NCI-H345 treated with DMSO at 0.1 percent for 48 hours (cell line): ENCODE measurements at regions not wholly inside any gene's neighbourhood (a gene's known extent, or its start where the extent isn't known, plus 50 kb on each side); places are given as distances from the start of the nearest gene placed in this dataset.
"Not testable (repeated sequence)": the region's sequence is repeated elsewhere in the genome, so short reads cannot be mapped to it uniquely, and the experiment has no call there.

Source experiments
- DNase-seq: peaks from one replicate; lab custom pipeline; 2025; ENCODE audit not compliant: unreplicated experiment; lab: John Stamatoyannopoulos, UW

GRCh38 chr12:8282181-8282580 is 54.8 kb upstream of the FAM90A1 start:
- not testable (repeated sequence) for DNase-seq

DNA sequence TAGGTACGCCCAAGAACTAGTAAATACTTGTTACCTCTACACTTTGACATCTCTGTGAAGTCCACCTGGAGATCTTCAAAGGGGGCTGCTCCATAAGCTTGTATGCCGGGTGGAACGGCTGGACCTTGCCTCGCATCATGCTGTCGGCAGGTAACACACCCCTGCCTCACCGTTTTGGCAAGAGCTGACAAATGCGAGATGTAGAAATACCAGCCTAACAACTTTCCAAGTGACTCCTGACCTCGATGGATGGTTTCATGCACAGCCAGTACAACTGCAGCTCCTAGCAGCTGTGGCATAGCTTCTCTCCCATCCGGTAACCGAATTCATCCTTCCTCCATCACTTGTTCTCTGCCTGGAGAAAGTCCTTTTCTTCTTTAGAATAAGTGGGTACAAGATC is 58.3 kb upstream of the FAM90A1 start:
- not testable (repeated sequence) for DNase-seq

DNA sequence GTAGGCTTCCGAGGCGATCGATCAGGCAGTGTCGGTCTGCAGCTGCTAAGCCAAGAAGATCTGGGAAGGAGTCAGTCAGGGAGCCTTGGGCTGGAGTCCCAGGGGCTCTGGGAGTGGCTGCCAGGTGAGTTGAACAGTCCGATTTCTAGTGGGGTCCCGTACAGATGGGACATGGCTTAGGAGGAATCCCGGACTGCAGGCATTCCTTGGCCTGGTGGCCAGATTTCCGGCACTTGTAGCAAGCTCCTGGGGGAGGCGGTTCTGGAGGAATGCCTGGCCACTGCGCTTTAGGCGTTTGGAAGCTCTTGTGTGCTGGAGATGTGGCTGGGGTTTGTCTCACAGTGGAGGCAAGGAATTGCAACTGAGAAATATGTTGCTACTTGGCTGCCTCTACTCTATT is 64.3 kb upstream of the FAM90A1 start:
- DNase-seq: not testable (repeated sequence)

DNA sequence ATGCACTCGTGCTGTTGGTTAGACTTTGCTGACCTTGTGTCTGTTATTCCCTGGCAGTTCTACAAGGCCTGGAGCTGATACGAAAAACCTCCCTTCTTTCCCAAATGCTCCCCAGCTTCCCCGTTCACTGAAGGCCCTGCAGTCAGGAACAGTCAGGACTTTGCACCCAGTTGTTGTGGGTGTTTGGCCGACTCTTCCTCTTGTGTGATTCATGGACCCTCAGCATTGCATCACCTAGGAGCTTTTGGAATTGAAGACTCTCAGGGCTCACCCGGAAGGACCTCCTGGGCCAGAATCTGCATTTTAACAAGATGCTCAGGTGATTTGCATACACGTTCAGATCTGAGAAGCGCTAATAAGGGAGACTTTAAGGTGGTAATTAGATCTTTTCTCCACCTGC is 67.2 kb upstream of the FAM90A1 start:
- not testable (repeated sequence) for DNase-seq

- not testable (repeated sequence) for DNase-seq
These were observed 81.2 kb upstream of the FAM90A1 start for GRCh38 chr12:8308611-8309010.

- not testable (repeated sequence) for DNase-seq
These were observed 88.6 kb upstream of the FAM90A1 start for GRCh38 chr12:8315997-8316396.

DNA sequence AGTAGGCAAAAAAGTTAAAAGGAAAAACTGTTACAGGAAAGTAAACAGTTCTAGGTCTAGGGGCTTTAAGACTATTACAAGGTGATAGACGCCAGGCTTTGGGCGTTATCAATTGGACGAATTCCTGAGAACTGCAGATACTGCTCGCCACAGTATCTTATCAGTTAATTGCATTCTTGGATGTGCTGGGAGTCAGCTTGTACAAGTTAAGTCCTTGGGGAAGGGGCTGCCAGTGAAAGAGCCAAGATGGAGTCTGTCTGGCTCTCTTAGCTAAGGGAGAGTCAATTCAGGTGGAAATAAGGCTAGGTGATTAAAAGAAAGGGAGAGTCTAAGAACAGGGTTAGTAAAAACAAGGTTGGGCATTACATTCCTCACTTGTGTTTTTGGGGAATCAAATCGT is 90.3 kb upstream of the FAM90A1 start:
- DNase-seq: not testable (repeated sequence)

GRCh38 chr12:8320251-8320730 is 92.9 kb upstream of the FAM90A1 start:
- not testable (repeated sequence) for DNase-seq

GRCh38 chr12:8320791-8321370 is 93.5 kb upstream of the FAM90A1 start:
- not testable (repeated sequence) for DNase-seq

- DNase-seq: not testable (repeated sequence)
These were observed 97.9 kb upstream of the FAM90A1 start for GRCh38 chr12:8325145-8325839.

- DNase-seq: not testable (repeated sequence)
These were observed 101.4 kb upstream of the FAM90A1 start for GRCh38 chr12:8328835-8329234.

- DNase-seq: not testable (repeated sequence)
These were observed 105.0 kb upstream of the FAM90A1 start for GRCh38 chr12:8332373-8332772.

DNA sequence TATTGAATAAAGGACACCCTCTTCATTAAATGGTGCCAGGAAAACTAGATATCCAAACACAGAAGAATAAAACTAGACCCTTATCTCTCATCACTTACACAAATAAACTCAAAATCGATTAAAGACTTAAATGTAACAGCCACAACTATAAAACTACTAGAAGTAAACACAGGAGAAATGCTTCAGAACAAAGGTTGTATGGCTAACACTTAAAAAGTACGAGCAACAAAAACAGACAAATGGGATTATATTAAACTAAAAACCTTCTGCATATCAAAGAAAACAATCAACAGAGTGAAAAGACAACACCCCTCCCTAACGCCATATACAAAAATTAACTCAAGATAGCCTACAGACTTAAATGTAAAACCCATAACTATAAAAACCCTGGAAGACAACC is 104.7 kb upstream of the CLEC6A start:
- DNase-seq: not testable (repeated sequence)

- DNase-seq: not testable (repeated sequence)
These were observed 101.0 kb upstream of the CLEC6A start for GRCh38 chr12:8354741-8355140.

DNA sequence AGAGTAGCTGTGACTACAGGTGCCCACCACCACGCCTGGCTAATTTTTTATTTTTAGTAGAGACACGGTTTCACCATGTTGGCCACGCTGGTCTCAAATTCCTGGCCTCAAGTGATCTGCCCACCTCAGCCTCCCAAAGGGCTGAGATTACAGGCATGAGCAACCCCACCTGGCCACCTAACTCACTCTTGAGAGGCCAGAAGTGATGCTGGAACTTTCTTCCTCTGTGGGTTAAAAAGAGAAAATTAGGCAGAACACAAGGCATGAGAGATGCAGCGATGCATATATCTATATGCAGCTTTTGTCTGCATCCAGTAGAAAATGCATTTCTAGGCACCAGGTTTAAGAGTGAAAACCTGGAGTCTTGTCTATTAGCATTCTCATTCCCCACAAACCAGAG is 100.2 kb upstream of the CLEC6A start:
- DNase-seq: not testable (repeated sequence)

DNA sequence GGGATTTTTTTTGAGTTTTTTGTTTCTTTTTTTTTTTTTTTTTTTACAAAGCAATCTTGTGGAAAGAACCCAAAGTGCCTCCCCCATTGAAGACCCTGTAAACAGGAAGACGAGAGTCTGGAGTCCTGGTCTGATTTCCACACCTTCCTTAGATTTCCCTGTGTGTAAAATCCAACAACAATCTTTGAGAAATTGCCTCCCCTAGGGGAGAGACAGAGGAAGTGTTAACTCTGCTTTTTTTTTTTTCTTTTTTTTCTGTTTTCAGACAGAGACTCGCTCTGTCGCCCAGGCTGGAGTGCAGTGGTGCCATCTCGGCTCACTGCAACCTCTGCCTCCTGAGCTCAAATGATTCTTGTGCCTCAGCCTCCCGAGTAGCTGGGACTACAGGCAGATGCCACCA is 82.0 kb upstream of the CLEC6A start:
- DNase-seq: not testable (repeated sequence)

DNA sequence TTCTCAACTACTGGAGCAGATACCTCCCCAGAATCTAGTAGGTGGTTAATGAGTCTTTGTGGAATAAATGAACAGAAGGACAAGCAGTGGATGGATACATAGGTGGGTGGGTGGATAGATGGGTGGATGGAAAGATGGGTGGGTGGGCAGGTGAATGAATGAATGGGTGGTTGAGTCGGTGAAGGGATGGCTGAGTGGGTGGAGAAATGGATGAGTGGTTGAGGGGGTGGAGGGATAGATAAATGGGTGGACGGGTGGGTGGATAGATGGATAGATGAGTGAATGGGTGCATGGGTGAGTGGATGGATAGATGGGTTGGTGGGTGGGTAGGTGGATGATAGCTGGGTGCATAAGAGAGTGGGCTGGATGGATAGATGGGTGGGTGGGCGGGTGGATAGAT is 80.6 kb upstream of the CLEC6A start:
- not testable (repeated sequence) for DNase-seq

DNA sequence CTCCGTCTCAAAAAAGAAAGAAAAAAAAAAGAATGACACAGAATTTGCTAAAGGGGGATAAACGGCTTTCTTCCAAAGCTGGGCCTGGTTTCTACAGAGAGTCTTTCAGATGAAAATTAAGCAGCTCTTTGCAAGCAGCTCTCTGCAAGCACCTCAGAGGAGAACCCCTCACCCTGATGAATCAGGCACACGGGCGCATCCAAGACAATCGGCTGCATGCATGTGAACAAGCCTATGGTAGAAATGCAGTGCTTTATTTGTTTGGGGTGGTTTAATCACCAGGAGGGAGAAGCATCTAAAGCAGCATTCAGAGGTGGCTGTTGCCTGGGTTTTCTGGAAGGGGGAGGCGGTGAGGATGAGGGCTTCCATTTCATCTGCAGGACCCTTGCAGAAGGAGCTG is 78.0 kb upstream of the CLEC6A start:
- DNase-seq: not testable (repeated sequence)

DNA sequence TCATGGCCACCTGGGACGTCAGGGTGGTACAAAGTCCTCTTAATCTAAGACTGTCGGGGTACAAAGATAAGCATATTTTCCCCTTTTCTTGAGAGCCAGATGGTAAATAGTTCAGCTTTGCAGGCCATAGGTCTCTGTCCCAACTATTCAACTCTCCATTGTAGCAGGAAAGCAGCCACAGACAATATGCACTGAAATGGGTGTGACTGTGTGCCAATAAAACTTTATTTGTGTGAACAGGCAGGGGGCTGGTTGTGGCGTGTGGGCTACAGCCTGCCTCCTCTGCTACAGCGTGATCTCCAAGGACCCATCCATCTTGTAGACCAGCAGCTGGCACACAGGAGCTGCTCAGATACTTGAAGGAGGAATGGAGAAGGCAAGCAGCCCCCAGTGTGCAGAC is 73.2 kb upstream of the CLEC6A start:
- DNase-seq: not testable (repeated sequence)

GRCh38 chr12:8384686-8385085 is 71.1 kb upstream of the CLEC6A start:
- DNase-seq: not testable (repeated sequence)

- not testable (repeated sequence) for DNase-seq
These were observed 70.3 kb upstream of the CLEC6A start for GRCh38 chr12:8385431-8385830.

- DNase-seq: not testable (repeated sequence)
These were observed 69.1 kb upstream of the CLEC6A start for GRCh38 chr12:8386661-8387060.
